CD4-positive, alpha-beta T cell (primary cell): ENCODE measurements at regions not wholly inside any gene's neighbourhood (a gene's known extent, or its start where the extent isn't known, plus 50 kb on each side); places are given as distances from the start of the nearest gene placed in this dataset.
"Not testable (repeated sequence)": the region's sequence is repeated elsewhere in the genome, so short reads cannot be mapped to it uniquely, and the experiment has no call there.

ENCODE experiments used
- ATAC-seq: fragments of 200-7000 bp; cut with Tn5 transposase; one replicate; pipeline ENCODE4 v1.10.0; 2022; ENCODE audit warnings: mild to moderate bottlenecking; ENCODE audit not compliant: poor library complexity
- CTCF ChIA-PET: fragments of 350-600 bp; sonication (Branson Sonifier 250); formaldehyde crosslinking; loops from one replicate; lab custom pipeline; 2021; ENCODE audit warnings: antibody characterized with exemption, inconsistent platforms; lab: Charles Lee
- POLR2A ChIA-PET: fragments of 350-600 bp; sonication (Branson Sonifier 250); formaldehyde crosslinking; loops from one replicate; lab custom pipeline; 2021; ENCODE audit warnings: antibody characterized with exemption, inconsistent platforms; lab: Charles Lee
- DNase-seq, 14 experiments: peaks; one replicate each; pipeline ENCODE4 v3.0.0-alpha.2; 2013 to 2020; ENCODE audit warnings: mixed read lengths in 2 of 14
- H3K27ac ChIP-seq, 2 donors: one replicate each; pipeline versions ENCODE4 v1.5.1 to v1.7.0; 2013; ENCODE audit warnings: low read length in 2 of 2, low read depth in 1 of 2, mild to moderate bottlenecking in 1 of 2
- H3K27me3 ChIP-seq, 2 experiments: 1 replicate in 1 of 2; 2 replicates in 1 of 2; pipeline versions ENCODE4 v1.6.1 to v1.7.0; 2013; ENCODE audit warnings: low read length in 2 of 2, control low read depth in 1 of 2, mild to moderate bottlenecking in 1 of 2, moderate library complexity in 1 of 2; ENCODE audit not compliant: insufficient read depth in 2 of 2, control insufficient read depth in 1 of 2
- H3K36me3 ChIP-seq: one replicate; pipeline ENCODE4 v1.6.1; 2013; ENCODE audit warnings: low read length, control low read depth; ENCODE audit not compliant: insufficient read depth
- H3K4me1 ChIP-seq: one replicate; pipeline ENCODE4 v1.6.1; 2013; ENCODE audit warnings: low read length, control low read depth; ENCODE audit not compliant: insufficient read depth
- H3K4me3 ChIP-seq: one replicate; pipeline ENCODE4 v1.5.1; 2013; ENCODE audit warnings: mild to moderate bottlenecking, low read length, moderate library complexity
- H3K9me3 ChIP-seq, 2 experiments: 1 replicate in 1 of 2; 2 replicates in 1 of 2; pipeline versions ENCODE4 v1.6.1 to v1.7.0; 2013; ENCODE audit warnings: low read length in 2 of 2, mild to moderate bottlenecking in 2 of 2, control low read depth in 1 of 2, moderate library complexity in 1 of 2; ENCODE audit not compliant: control insufficient read depth in 1 of 2, insufficient read depth in 1 of 2
- H3K27ac Mint-ChIP-seq: one replicate; pipeline ENCODE4 v1.8.0; 2020; ENCODE audit warnings: mixed read lengths
- H3K27me3 Mint-ChIP-seq: one replicate; pipeline ENCODE4 v1.8.0; 2021; ENCODE audit warnings: mixed read lengths
- H3K36me3 Mint-ChIP-seq: one replicate; pipeline ENCODE4 v1.8.0; 2021; ENCODE audit warnings: low read depth, mixed read lengths
- H3K4me1 Mint-ChIP-seq: one replicate; pipeline ENCODE4 v1.8.0; 2021; ENCODE audit warnings: low read depth, mixed read lengths
- H3K4me3 Mint-ChIP-seq: one replicate; pipeline ENCODE4 v1.8.0; 2020; ENCODE audit warnings: mild to moderate bottlenecking, mixed read lengths
- H3K9me3 Mint-ChIP-seq: one replicate; pipeline ENCODE4 v1.8.0; 2020; ENCODE audit warnings: mixed read lengths
- intact Hi-C, 2 experiments: fragments of 100-400 bp; cut with DNase I in 1 of 2; cut with micrococcal nuclease in 1 of 2; formaldehyde crosslinking; loops; one replicate each; pipeline versions ENCODE4 v1.15.1 to v1.9.0; 2023 to 2025; cut with DNase I, micrococcal nuclease
- TF ChIP-seq, protein P1 (sequence below): fragments of 200-600 bp; IDR thresholded peaks from one replicate; pipeline ENCODE4 v1.8.0; 2022; ENCODE audit warnings: antibody characterized with exemption, mild to moderate bottlenecking

- H3K4me3 Mint-ChIP-seq = no peak overlapping the region
- POLR2A ChIA-PET = no interaction called here
- H3K27me3 Mint-ChIP-seq = no peaks in the 10 kb centered on the region
- Histone ChIP-seq H3K9me3 (peaks cover 3 to 7% of the 10 kb centered on the region in 2 experiments), H3K27me3 (no peaks in the 10 kb centered on the region), H3K4me1 (no peaks in the 10 kb centered on the region), H3K4me3 (no peak overlapping the region), H3K27ac (no peak overlapping the region), H3K36me3 (no peaks in the 10 kb centered on the region)
- TF ChIP-seq, protein P1, sequence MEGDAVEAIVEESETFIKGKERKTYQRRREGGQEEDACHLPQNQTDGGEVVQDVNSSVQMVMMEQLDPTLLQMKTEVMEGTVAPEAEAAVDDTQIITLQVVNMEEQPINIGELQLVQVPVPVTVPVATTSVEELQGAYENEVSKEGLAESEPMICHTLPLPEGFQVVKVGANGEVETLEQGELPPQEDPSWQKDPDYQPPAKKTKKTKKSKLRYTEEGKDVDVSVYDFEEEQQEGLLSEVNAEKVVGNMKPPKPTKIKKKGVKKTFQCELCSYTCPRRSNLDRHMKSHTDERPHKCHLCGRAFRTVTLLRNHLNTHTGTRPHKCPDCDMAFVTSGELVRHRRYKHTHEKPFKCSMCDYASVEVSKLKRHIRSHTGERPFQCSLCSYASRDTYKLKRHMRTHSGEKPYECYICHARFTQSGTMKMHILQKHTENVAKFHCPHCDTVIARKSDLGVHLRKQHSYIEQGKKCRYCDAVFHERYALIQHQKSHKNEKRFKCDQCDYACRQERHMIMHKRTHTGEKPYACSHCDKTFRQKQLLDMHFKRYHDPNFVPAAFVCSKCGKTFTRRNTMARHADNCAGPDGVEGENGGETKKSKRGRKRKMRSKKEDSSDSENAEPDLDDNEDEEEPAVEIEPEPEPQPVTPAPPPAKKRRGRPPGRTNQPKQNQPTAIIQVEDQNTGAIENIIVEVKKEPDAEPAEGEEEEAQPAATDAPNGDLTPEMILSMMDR = no peak
- intact Hi-C loops = no loop called here
- H3K27ac Mint-ChIP-seq = no peak overlapping the region
- no peaks in the 10 kb centered on the region for H3K36me3 Mint-ChIP-seq
- DNase-seq = no peak
- no peak for ATAC-seq
- H3K4me1 Mint-ChIP-seq = no peaks in the 10 kb centered on the region
- peaks cover 9% of the 10 kb centered on the region for H3K9me3 Mint-ChIP-seq
- CTCF ChIA-PET = no interaction called here
Measured at GRCh38 chr18:72995558-72995957, 127.8 kb upstream of the NETO1 start.

DNA sequence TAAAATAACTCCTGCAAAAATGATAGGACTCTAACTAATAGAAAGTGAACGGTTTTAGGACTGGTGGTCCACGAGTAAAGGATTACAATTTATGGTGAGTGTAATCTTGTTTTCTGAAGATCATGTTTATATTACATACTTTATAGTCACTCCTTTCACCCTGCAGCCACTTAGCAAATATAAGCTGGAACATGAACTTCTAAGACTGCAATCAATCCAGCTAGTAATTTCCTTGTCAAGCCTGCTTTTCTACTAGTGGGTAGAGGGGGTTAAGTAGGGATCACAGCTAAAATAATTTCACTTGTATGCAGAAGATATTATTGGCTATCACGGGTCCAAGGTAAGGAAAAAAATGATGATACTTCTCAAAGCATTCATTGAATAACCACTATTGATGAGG lies 125.5 kb upstream of the NETO1 start:
- TF ChIP-seq, protein P1 = no peak
- peaks cover 0 to 3% of the 10 kb centered on the region in 2 experiments for H3K9me3 ChIP-seq
- Mint-ChIP-seq H3K9me3 (peaks cover 7% of the 10 kb centered on the region), H3K4me3 (no peak overlapping the region), H3K27ac (no peak overlapping the region), H3K27me3 (no peaks in the 10 kb centered on the region), H3K36me3 (no peaks in the 10 kb centered on the region), H3K4me1 (no peaks in the 10 kb centered on the region)
- H3K4me3 ChIP-seq = no peak overlapping the region
- no peaks in the 10 kb centered on the region for H3K27me3 ChIP-seq
- ChIA-PET POLR2A (no interaction called here), CTCF (no interaction called here)
- intact Hi-C loops = no loop called here
- ATAC-seq (no peak), DNase-seq (no peak)
- H3K4me1 ChIP-seq = no peaks in the 10 kb centered on the region
- H3K27ac ChIP-seq = no peak overlapping the region
- H3K36me3 ChIP-seq = no peaks in the 10 kb centered on the region

GRCh38 chr18:72991379-72991778 lies 123.6 kb upstream of the NETO1 start:
- peaks cover 0 to 2% of the 10 kb centered on the region in 2 experiments for H3K9me3 ChIP-seq
- no peak overlapping the region for H3K4me3 ChIP-seq
- Mint-ChIP-seq H3K36me3 (no peaks in the 10 kb centered on the region), H3K9me3 (no peaks in the 10 kb centered on the region), H3K27ac (no peak overlapping the region), H3K4me3 (no peak overlapping the region), H3K27me3 (no peaks in the 10 kb centered on the region), H3K4me1 (no peaks in the 10 kb centered on the region)
- no peak overlapping the region for H3K27ac ChIP-seq
- ATAC-seq (no peak), DNase-seq (no peak)
- intact Hi-C loops = no loop called here
- H3K36me3 ChIP-seq = no peaks in the 10 kb centered on the region
- TF ChIP-seq, protein P1 = no peak
- ChIA-PET POLR2A (no interaction called here), CTCF (no interaction called here)
- H3K4me1 ChIP-seq = no peaks in the 10 kb centered on the region
- H3K27me3 ChIP-seq = no peaks in the 10 kb centered on the region

DNA sequence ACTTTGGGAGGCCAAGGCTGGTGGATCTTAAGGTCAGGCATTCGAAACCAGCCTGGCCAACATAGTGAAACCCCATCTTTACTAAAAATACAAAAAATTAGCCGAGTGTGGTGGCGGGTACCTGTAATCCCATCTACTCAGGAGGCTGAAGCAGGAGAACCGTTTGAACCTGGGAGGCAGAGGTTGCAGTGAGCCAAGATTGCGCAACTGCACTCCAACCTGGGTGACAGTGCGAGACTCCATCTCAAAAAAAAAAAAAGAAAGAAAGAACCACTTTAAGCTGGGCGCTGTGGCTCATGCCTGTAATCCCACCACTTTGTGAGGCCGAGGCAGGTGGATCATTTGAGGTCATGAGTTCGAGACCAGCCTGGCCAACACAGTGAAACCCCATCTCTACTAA lies 119.8 kb upstream of the NETO1 start:
- H3K27me3 ChIP-seq, H3K36me3 Mint-ChIP-seq, H3K4me3 Mint-ChIP-seq, intact Hi-C loops, H3K9me3 ChIP-seq, ATAC-seq, DNase-seq, POLR2A ChIA-PET, H3K27me3 Mint-ChIP-seq, H3K4me1 Mint-ChIP-seq, H3K4me1 ChIP-seq, H3K36me3 ChIP-seq, H3K27ac Mint-ChIP-seq, H3K9me3 Mint-ChIP-seq, CTCF ChIA-PET, H3K27ac ChIP-seq, H3K4me3 ChIP-seq: not testable (repeated sequence)
